Midbrain (tissue), 1 donor: ENCODE measurements at regions not wholly inside any gene's neighbourhood (a gene's known extent, or its start where the extent isn't known, plus 50 kb on each side); places are given as distances from the start of the nearest gene placed in this dataset.
"Not testable (repeated sequence)": the region's sequence is repeated elsewhere in the genome, so short reads cannot be mapped to it uniquely, and the experiment has no call there.

Source experiments
- DNase-seq: peaks from one replicate; lab custom pipeline; 2025; lab: John Stamatoyannopoulos, UW

- DNase-seq: no peak
Measured at GRCh38 chr7:142440906-142441411, 183.1 kb upstream of the PRSS58 start.

- no peak for DNase-seq
Measured at GRCh38 chr7:142440219-142440905, 182.5 kb upstream of the PRSS58 start.

GRCh38 chr7:142439739-142440138, 181.9 kb upstream of the PRSS58 start:
- no peak for DNase-seq

- DNase-seq: no peak
Measured at GRCh38 chr7:142438923-142439515, 181.2 kb upstream of the PRSS58 start.

GRCh38 chr7:142438235-142438922, 180.5 kb upstream of the PRSS58 start:
- DNase-seq: peak; percentile 57

- no peak for DNase-seq
Measured at GRCh38 chr7:142437741-142438140, 179.9 kb upstream of the PRSS58 start.

GRCh38 chr7:142436601-142437000, 178.7 kb upstream of the PRSS58 start:
- DNase-seq: no peak

GRCh38 chr7:142435606-142436005, 177.7 kb upstream of the PRSS58 start:
- DNase-seq: not testable (repeated sequence)

GRCh38 chr7:142434666-142435167, 176.9 kb upstream of the PRSS58 start:
- no peak for DNase-seq

GRCh38 chr7:142434133-142434532, 176.3 kb upstream of the PRSS58 start:
- not testable (repeated sequence) for DNase-seq

GRCh38 chr7:142432377-142432776, 174.5 kb upstream of the PRSS58 start:
- no peak for DNase-seq

GRCh38 chr7:142431491-142431890, 173.6 kb upstream of the PRSS58 start:
- no peak for DNase-seq

- DNase-seq: no peak
Measured at GRCh38 chr7:142428094-142428493, 170.2 kb upstream of the PRSS58 start.

- no peak for DNase-seq
Measured at GRCh38 chr7:142425281-142425680, 167.4 kb upstream of the PRSS58 start.

- no peak for DNase-seq
Measured at GRCh38 chr7:142422621-142423020, 164.8 kb upstream of the PRSS58 start.

- DNase-seq: no peak
Measured at GRCh38 chr7:142420554-142421362, 162.9 kb upstream of the PRSS58 start.

GRCh38 chr7:142418326-142418725, 160.5 kb upstream of the PRSS58 start:
- DNase-seq: no peak

- no peak for DNase-seq
Measured at GRCh38 chr7:142414915-142415314, 157.1 kb upstream of the PRSS58 start.

GRCh38 chr7:142414135-142414534, 156.3 kb upstream of the PRSS58 start:
- no peak for DNase-seq

- no peak for DNase-seq
Measured at GRCh38 chr7:142413280-142414000, 155.6 kb upstream of the PRSS58 start.

GRCh38 chr7:142412551-142413193, 154.8 kb upstream of the PRSS58 start:
- DNase-seq: peak; percentile 49
